ENCODE measurements at regions not wholly inside any gene's neighbourhood (a gene's known extent, or its start where the extent isn't known, plus 50 kb on each side); places are given as distances from the start of the nearest gene placed in this dataset.

- no peak for DNase-seq
- no peaks in the 10 kb centered on the region for H3K79me2 ChIP-seq (ENCODE audit: insufficient read depth)
- no peaks in the 10 kb centered on the region for H3K27me3 ChIP-seq (ENCODE audit: insufficient read depth)
- ChIA-PET POLR2A (no interaction called here), CTCF (no interaction called here)
- WGBS (ENCODE audit: low lambda C conversion rate), result 15% methylated on average over 3 of the region's 3 CpGs
- TF ChIP-seq ELF1 (IDR thresholded peaks at IDR 0.05), result no peak
- TF ChIP-seq, protein P1, sequence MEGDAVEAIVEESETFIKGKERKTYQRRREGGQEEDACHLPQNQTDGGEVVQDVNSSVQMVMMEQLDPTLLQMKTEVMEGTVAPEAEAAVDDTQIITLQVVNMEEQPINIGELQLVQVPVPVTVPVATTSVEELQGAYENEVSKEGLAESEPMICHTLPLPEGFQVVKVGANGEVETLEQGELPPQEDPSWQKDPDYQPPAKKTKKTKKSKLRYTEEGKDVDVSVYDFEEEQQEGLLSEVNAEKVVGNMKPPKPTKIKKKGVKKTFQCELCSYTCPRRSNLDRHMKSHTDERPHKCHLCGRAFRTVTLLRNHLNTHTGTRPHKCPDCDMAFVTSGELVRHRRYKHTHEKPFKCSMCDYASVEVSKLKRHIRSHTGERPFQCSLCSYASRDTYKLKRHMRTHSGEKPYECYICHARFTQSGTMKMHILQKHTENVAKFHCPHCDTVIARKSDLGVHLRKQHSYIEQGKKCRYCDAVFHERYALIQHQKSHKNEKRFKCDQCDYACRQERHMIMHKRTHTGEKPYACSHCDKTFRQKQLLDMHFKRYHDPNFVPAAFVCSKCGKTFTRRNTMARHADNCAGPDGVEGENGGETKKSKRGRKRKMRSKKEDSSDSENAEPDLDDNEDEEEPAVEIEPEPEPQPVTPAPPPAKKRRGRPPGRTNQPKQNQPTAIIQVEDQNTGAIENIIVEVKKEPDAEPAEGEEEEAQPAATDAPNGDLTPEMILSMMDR (IDR thresholded peaks at IDR 0.05), result no peak
- no peak for TF ChIP-seq RCOR1 (IDR thresholded peaks at IDR 0.05; ENCODE audit: low read length)
- no peak for TF ChIP-seq GABPA (IDR thresholded peaks at IDR 0.05; ENCODE audit: low read depth)
- no peak for TF ChIP-seq SMC3 (IDR thresholded peaks at IDR 0.05; ENCODE audit: low read depth, low read length)
- no peak for TF ChIP-seq FOXJ3 (CRISPR knock-in tag; IDR thresholded peaks at IDR 0.05)
- TF ChIP-seq FOXM1 (IDR thresholded peaks at IDR 0.05; ENCODE audit: low read depth), result no peak
- no peak overlapping the region for H3K9ac ChIP-seq
- H2AFZ ChIP-seq (ENCODE audit: low read depth), result no peak overlapping the region
- H3K4me3 ChIP-seq (ENCODE audit: low read depth in 2 of 2, low read length in 1 of 2), result no peak overlapping the region
- no peaks in the 10 kb centered on the region for H3K36me3 ChIP-seq (replicated peaks in 1 of 2; ENCODE audit: control insufficient read depth in 1 of 2, insufficient read depth in 2 of 2, low read length in 1 of 2)
- no peaks in the 10 kb centered on the region for H4K20me1 ChIP-seq (ENCODE audit: insufficient read depth)
- H3K9me2 ChIP-seq, result no peaks in the 10 kb centered on the region
- no peak overlapping the region for H3K4me2 ChIP-seq
- H3K4me1 ChIP-seq (ENCODE audit: control insufficient read depth in 1 of 2, insufficient read depth in 2 of 2, low read depth in 1 of 2, low read length in 1 of 2), result no peaks in the 10 kb centered on the region
- no peak overlapping the region for H3K27ac ChIP-seq (ENCODE audit: low read depth in 2 of 2, low read length in 1 of 2)
- no peaks in the 10 kb centered on the region for H3K9me3 ChIP-seq
- H3F3A ChIP-seq (replicated peaks; ENCODE audit: insufficient read depth), result no peaks in the 10 kb centered on the region
Measured at GRCh38 chr1:58227604-58228003, 318.9 kb downstream of the OMA1 start.

DNA sequence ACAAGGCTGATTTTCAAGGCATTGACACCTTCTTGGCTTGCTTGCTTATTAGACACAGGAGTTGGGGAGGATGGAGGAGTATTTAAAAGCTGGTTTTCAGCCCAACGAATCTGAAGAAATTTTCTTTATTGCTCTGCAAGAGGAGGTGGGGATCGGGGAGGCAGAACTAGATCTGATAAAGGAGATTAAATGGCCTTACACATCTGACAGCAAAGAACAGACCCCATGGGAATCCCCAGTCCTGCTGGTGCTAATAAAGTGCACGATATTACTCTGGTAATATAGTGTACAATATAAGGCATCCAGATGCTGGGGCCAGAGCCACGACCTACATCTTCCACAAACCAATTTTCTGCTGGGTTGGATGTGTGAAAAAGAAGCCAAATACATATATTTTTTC is 323.0 kb downstream of the OMA1 start:
- no peaks in the 10 kb centered on the region; a peak in 1 of 4 replicates for H3K4me1 ChIP-seq (ENCODE audit: control insufficient read depth in 1 of 2, insufficient read depth in 2 of 2, low read depth in 1 of 2, low read length in 1 of 2)
- H3K9me2 ChIP-seq, result no peaks in the 10 kb centered on the region
- no peaks in the 10 kb centered on the region for H3K79me2 ChIP-seq (ENCODE audit: insufficient read depth)
- no peaks in the 10 kb centered on the region for H3K9me3 ChIP-seq
- 19% methylated on average over 4 of the region's 4 CpGs for WGBS (ENCODE audit: low lambda C conversion rate)
- ChIA-PET CTCF (interaction anchor here (0.5 kb wide), 1 partner anchor 88 kb away, joined by 3 read pairs; no protein-coding TSS in a partner anchor), POLR2A (no interaction called here)
- H3K4me3 ChIP-seq (ENCODE audit: low read depth in 2 of 2, low read length in 1 of 2), result no peak overlapping the region
- H2AFZ ChIP-seq (ENCODE audit: low read depth), result no peak overlapping the region
- TF ChIP-seq RCOR1 (IDR thresholded peaks at IDR 0.05; ENCODE audit: low read length) (no peak), PBX3 (IDR thresholded peaks at IDR 0.05) (no peak), POLR2AphosphoS5 (IDR thresholded peaks at IDR 0.05; ENCODE audit: low read depth, low read length) (no peak), RFX5 (IDR thresholded peaks at IDR 0.05; ENCODE audit: low read length) (no peak), SMC3 (IDR thresholded peaks at IDR 0.05; ENCODE audit: low read depth, low read length) (no peak), GABPA (IDR thresholded peaks at IDR 0.05; ENCODE audit: low read depth) (no peak), RXRA (IDR thresholded peaks at IDR 0.05; ENCODE audit: borderline replicate concordance, low read depth) (no peak)
- TF ChIP-seq, protein P2, sequence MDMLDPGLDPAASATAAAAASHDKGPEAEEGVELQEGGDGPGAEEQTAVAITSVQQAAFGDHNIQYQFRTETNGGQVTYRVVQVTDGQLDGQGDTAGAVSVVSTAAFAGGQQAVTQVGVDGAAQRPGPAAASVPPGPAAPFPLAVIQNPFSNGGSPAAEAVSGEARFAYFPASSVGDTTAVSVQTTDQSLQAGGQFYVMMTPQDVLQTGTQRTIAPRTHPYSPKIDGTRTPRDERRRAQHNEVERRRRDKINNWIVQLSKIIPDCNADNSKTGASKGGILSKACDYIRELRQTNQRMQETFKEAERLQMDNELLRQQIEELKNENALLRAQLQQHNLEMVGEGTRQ (IDR thresholded peaks at IDR 0.05; ENCODE audit: borderline replicate concordance, low read depth, low read length), result no peak
- H3K4me2 ChIP-seq, result no peak overlapping the region
- H3K27ac ChIP-seq (ENCODE audit: low read depth in 2 of 2, low read length in 1 of 2), result no peak overlapping the region
- no peak for DNase-seq
- H4K20me1 ChIP-seq (ENCODE audit: insufficient read depth), result no peaks in the 10 kb centered on the region
- H3K9ac ChIP-seq, result no peak overlapping the region
- H3K36me3 ChIP-seq (replicated peaks in 1 of 2; ENCODE audit: control insufficient read depth in 1 of 2, insufficient read depth in 2 of 2, low read length in 1 of 2), result no peaks in the 10 kb centered on the region
- no peaks in the 10 kb centered on the region for H3F3A ChIP-seq (replicated peaks; ENCODE audit: insufficient read depth)
- H3K27me3 ChIP-seq (ENCODE audit: insufficient read depth), result no peaks in the 10 kb centered on the region

Measured in SK-N-SH (cell line).